Left ventricle myocardium inferior (tissue), 1 donor: ENCODE measurements at regions not wholly inside any gene's neighbourhood (a gene's known extent, or its start where the extent isn't known, plus 50 kb on each side); places are given as distances from the start of the nearest gene placed in this dataset.
A peak's percentile ranks its signal among the peaks of the same experiment; 100 is the strongest.

Experiments
- DNase-seq: peaks from one replicate; pipeline ENCODE4 v3.0.0-alpha.2; 2020
- H3K27ac ChIP-seq: fragments of 200-600 bp; replicated peaks from 2 replicates; pipeline ENCODE4 v1.8.0; 2021
- H3K27me3 ChIP-seq: fragments of 200-600 bp; 2 replicates; pipeline ENCODE4 v1.8.0; 2021; ENCODE audit warnings: low read depth
- H3K36me3 ChIP-seq: fragments of 200-600 bp; 2 replicates; pipeline ENCODE4 v1.8.0; 2021
- H3K4me1 ChIP-seq: fragments of 200-600 bp; 2 replicates; pipeline ENCODE4 v1.8.0; 2021
- H3K4me3 ChIP-seq: fragments of 200-600 bp; 2 replicates; pipeline ENCODE4 v1.8.0; 2021; ENCODE audit warnings: mild to moderate bottlenecking, moderate library complexity
- H3K9me3 ChIP-seq: fragments of 200-600 bp; replicated peaks from 2 replicates; pipeline ENCODE4 v1.8.0; 2021
- CTCF ChIP-seq: fragments of 200-600 bp; IDR thresholded peaks from 2 replicates; pipeline ENCODE4 v1.8.0; 2021; ENCODE audit warnings: antibody characterized with exemption, mild to moderate bottlenecking, borderline replicate concordance
- intact Hi-C: fragments of 100-400 bp; cut with micrococcal nuclease; formaldehyde crosslinking; loops from one replicate; pipeline ENCODE4 v1.11.0; 2022
- donor health status: DM: no; HTN: yes; CAD: no; lungs with severe emphysema.

DNA sequence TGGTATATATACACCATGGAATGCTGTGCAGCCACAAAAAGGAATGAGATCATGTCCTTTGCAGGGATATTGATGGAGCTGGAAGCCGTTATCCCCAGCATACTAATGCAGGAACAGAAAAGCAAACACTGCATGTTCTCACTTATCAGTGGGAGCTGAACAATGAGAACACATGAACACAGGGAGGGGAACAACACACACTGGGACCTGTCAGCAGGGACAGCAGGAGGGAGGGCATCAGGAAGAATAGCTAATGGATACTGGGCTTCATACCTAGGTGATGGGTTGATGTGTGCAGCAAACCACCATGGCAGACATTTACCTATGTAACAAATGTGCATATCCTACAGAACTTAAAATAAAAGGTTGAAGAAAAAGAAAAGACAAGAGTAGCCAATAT lies 81.1 kb upstream of the ADAD1 start:
- no peak overlapping the region for H3K4me3 ChIP-seq
- H3K27ac ChIP-seq, result no peak overlapping the region
- H3K4me1 ChIP-seq, result no peaks in the 10 kb centered on the region
- H3K9me3 ChIP-seq, result no peaks in the 10 kb centered on the region
- no peak for DNase-seq
- intact Hi-C loops, result no loop called here
- TF ChIP-seq CTCF, result no peak
- no peaks in the 10 kb centered on the region for H3K27me3 ChIP-seq
- peaks cover 44% of the 10 kb centered on the region for H3K36me3 ChIP-seq

- Histone ChIP-seq H3K4me3 (no peak overlapping the region), H3K4me1 (no peaks in the 10 kb centered on the region), H3K36me3 (peaks cover 28% of the 10 kb centered on the region), H3K27ac (no peak overlapping the region), H3K27me3 (no peaks in the 10 kb centered on the region), H3K9me3 (no peaks in the 10 kb centered on the region)
- DNase-seq, result no peak
- intact Hi-C loops, result no loop called here
- TF ChIP-seq CTCF, result no peak
These were observed 78.0 kb upstream of the ADAD1 start for GRCh38 chr4:122300776-122301175.

DNA sequence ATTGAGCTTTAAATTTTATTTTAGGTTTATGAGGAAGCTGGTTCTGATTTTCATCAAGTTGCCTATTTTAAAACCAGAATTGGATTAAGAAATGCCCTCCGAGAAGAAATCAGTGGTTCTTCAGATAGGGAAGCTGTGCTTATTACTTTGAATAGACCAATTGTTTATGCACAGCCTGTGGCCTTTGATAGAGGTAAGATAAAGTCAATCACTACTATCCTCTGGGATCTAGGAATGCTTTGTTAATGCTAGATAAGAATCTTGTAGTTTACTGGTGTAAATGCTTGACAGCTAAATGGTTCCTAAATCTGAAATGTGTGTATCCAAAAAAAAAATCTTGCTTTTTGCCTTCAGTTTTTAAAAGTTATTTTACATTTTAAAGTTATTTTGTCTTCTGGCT lies 73.0 kb upstream of the ADAD1 start:
- peaks cover 61% of the 10 kb centered on the region for H3K36me3 ChIP-seq
- no peak for DNase-seq
- H3K4me3 ChIP-seq, result no peak overlapping the region
- TF ChIP-seq CTCF, result no peak
- no peaks in the 10 kb centered on the region for H3K9me3 ChIP-seq
- intact Hi-C loops, result no loop called here
- no peaks in the 10 kb centered on the region for H3K27me3 ChIP-seq
- H3K27ac ChIP-seq, result no peak overlapping the region
- H3K4me1 ChIP-seq, result peaks cover 2% of the 10 kb centered on the region

- H3K4me3 ChIP-seq, result no peak overlapping the region
- TF ChIP-seq CTCF, result peak; percentile 49
- H3K4me1 ChIP-seq, result peaks cover 8% of the 10 kb centered on the region
- no peaks in the 10 kb centered on the region for H3K9me3 ChIP-seq
- H3K36me3 ChIP-seq, result peaks cover 63% of the 10 kb centered on the region
- no peaks in the 10 kb centered on the region for H3K27me3 ChIP-seq
- intact Hi-C loops, result no loop called here
- H3K27ac ChIP-seq, result no peak overlapping the region
- DNase-seq, result no peak
These were observed 68.7 kb upstream of the ADAD1 start for GRCh38 chr4:122309988-122310626.

- H3K4me1 ChIP-seq, result peaks cover 8% of the 10 kb centered on the region
- no peak for DNase-seq
- TF ChIP-seq CTCF, result no peak
- H3K9me3 ChIP-seq, result no peaks in the 10 kb centered on the region
- intact Hi-C loops, result no loop called here
- H3K27me3 ChIP-seq, result no peaks in the 10 kb centered on the region
- H3K4me3 ChIP-seq, result no peak overlapping the region
- no peak overlapping the region for H3K27ac ChIP-seq
- peaks cover 75% of the 10 kb centered on the region for H3K36me3 ChIP-seq
These were observed 65.7 kb upstream of the ADAD1 start for GRCh38 chr4:122313006-122313646.
